GM12892 (cell line): ENCODE measurements at regions not wholly inside any gene's neighbourhood (a gene's known extent, or its start where the extent isn't known, plus 50 kb on each side); places are given as distances from the start of the nearest gene placed in this dataset.

Experiments
- DNase-seq: peaks from one replicate; pipeline ENCODE4 v3.0.0; 2011; ENCODE audit not compliant: insufficient read length
- FAIRE-seq: peaks from 2 replicates; lab custom pipeline; 2011; peaks lifted over from hg19 to GRCh38; lab: Jason Lieb, UNC
- POLR2A ChIP-seq: IDR thresholded peaks from 2 replicates; pipeline ENCODE4 v1.6.1; 2011; ENCODE audit warnings: low read depth, low read length, control low read depth
- POLR2AphosphoS5 ChIP-seq: IDR thresholded peaks from 2 replicates; pipeline ENCODE4 v1.6.1; 2011; ENCODE audit warnings: low read depth, low read length, control low read depth
- TAF1 ChIP-seq: IDR thresholded peaks from 2 replicates; pipeline ENCODE4 v1.6.1; 2011; ENCODE audit warnings: low read depth, mild to moderate bottlenecking, control low read depth, low read length, borderline replicate concordance

DNA sequence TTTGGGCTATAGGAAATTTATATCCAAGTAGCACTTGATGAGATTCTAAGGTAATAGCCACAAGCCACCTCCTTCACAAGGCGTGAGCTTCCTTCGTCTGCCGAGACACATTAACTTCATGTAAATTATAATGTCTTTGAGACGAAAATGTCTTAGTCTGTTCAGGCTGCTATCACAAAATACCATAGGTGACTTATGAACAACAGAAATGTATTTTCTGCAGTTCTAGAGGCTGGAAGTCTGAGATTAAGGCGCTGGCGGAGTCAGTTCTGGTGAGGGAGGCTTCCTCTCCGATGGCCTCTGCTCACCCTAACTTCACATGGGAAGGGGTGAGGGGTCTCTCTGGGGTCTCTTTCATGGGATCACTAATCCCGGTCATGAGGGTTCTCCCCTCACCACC is 133.0 kb downstream of the ETS2 start:
- no peak for DNase-seq
- FAIRE-seq: no peak
- TF ChIP-seq POLR2AphosphoS5: no peak
- no peak for TF ChIP-seq TAF1
- no peak for TF ChIP-seq POLR2A

DNA sequence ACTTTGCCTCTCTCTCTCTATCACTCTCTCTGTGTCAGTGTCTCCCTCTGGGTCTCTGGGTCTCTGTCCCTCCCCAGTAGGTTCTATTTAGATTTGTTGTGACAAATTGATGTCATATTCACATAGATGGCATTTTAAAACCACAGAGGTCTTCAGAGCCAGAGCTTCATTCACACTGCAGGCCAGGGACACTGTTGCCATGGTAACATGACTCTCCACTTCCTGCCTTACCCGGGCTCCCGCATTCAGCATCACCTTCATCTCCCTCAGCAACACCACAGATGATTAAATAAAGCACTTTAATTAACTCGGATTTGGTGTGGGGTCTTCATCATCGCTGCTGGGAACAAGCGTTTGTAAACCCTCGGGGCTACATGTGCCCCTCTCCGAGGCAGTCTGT is 132.6 kb downstream of the ETS2 start:
- DNase-seq (no peak), FAIRE-seq (no peak)

DNA sequence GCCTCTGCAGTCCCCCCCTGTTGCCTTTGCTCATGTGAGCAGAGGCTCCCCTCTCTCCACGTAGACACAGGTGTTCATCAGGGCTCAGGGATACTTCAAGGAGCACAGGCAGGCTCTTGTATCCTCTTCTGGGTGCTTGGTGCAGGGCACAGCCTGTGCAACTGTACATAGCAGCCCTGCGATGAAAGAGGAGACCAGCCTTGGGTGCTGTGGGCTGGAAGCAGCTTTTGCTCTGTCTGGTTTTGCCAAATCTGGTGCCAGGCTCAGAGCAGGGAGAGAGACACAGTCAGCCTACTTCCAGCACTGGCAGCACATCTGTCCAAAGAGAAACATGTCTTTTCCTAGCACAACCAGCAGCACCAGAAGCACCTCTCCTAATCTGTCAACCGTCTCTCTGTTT is 132.1 kb downstream of the ETS2 start:
- DNase-seq: no peak
- no peak for TF ChIP-seq POLR2A
- TF ChIP-seq TAF1: no peak
- no peak for TF ChIP-seq POLR2AphosphoS5
- no peak for FAIRE-seq

More for the DNA sequence above, 132.6 kb downstream of the ETS2 start:
- TF ChIP-seq TAF1 (no peak), POLR2AphosphoS5 (no peak), POLR2A (no peak)

DNA sequence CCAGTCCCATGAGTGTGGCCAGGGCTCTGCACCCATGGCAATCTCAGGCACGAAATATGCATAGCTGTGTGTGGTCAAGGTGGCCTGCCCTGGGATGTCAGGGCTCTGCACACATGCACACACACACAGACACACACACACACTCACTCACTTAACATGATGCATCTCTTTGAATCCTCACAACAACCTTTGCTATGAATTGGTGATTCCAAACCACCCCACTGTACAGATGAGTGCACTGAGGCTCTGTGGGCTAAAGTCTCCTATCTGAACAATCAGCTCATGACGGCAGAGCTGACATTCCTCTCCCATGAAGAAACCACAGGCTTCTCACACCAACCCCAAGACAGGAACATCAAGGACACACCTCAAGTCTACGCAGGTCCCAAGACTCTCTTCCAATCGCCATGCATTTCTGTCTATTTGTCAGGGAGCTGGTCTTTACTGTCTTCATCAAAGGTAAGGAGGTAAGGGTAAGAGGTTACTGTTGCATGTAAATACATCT is 131.6 kb downstream of the ETS2 start:
- DNase-seq: no peak
- FAIRE-seq: no peak
- no peak for TF ChIP-seq POLR2A
- no peak for TF ChIP-seq POLR2AphosphoS5
- no peak for TF ChIP-seq TAF1

GRCh38 chr21:38936240-38936639 is 130.5 kb downstream of the ETS2 start:
- FAIRE-seq: no peak
- TF ChIP-seq POLR2AphosphoS5: no peak
- no peak for TF ChIP-seq POLR2A
- TF ChIP-seq TAF1: no peak
- DNase-seq: no peak

- no peak for DNase-seq
- no peak for FAIRE-seq
- TF ChIP-seq POLR2AphosphoS5: no peak
- TF ChIP-seq TAF1: no peak
- no peak for TF ChIP-seq POLR2A
Observed at GRCh38 chr21:38933731-38934130, 128.0 kb downstream of the ETS2 start.

DNA sequence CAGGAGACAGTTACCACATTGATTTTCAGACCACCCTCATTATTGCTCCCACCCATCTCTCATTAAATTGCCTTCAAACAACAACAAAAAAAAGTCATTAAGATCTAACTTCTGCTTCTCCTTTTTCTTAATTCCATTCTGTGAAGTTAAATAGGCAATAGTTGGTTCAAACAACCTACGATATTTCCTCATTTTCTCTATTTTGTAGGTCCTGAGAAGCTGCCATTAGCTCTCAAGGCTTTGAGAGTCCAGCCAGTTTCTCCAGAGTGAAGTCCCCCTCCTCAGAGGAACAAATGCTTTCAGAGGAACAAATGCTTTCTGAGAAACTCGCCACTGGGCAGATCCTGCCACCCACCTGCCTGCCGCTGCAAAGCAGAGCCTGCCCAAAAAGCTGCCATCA is 125.6 kb downstream of the ETS2 start:
- TF ChIP-seq POLR2A (no peak), POLR2AphosphoS5 (no peak), TAF1 (no peak)
- DNase-seq (no peak), FAIRE-seq (no peak)

DNA sequence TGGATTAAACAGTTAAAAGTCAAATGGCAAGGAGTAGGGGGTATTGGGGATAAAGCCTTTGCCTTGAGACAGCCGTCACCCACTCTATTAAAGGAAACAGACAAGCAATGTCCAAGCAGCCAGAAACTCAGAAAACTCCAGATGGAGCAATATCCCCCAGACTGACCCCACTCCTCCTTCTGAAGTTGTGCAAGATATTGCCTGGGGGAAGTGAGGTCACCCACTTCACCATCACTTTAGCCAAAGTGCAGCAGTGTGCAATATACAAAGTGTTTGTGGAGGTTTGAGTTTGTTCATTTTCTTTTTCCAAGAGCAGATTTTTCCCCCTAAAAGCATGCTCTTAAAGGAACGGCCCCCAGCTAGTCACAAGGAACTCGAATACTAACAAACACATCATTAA is 125.1 kb downstream of the ETS2 start:
- no peak for TF ChIP-seq POLR2AphosphoS5
- no peak for TF ChIP-seq POLR2A
- TF ChIP-seq TAF1: no peak
- FAIRE-seq (no peak), DNase-seq (no peak)

- no peak for DNase-seq
- FAIRE-seq: no peak
- TF ChIP-seq TAF1 (no peak), POLR2A (no peak), POLR2AphosphoS5 (no peak)
Observed at GRCh38 chr21:38930066-38930465, 124.3 kb downstream of the ETS2 start.

DNA sequence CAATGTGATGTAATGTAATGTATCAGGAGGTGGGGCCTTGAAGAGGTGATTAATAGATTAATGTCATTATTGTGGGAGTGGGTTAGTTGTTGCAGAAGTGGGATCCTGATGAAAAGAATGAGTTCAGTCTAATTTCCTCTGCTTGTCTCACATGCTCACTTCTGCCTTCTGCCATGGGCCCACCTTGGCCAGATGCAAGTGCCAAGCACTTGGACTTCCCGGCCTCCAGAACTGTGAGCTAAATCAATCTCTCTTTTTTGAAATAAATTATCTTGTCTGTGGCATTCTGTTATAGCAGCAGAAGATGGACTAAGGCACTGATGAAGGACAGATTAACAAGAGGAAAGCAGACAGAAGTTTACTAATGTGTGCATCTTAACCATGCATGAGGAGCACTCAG is 123.9 kb downstream of the ETS2 start:
- no peak for TF ChIP-seq POLR2A
- no peak for TF ChIP-seq TAF1
- no peak for TF ChIP-seq POLR2AphosphoS5
- FAIRE-seq: no peak
- DNase-seq: no peak

- FAIRE-seq: no peak
- no peak for DNase-seq
- TF ChIP-seq POLR2AphosphoS5: no peak
- TF ChIP-seq TAF1: no peak
- no peak for TF ChIP-seq POLR2A
Observed at GRCh38 chr21:38929142-38929541, 123.4 kb downstream of the ETS2 start.

- no peak for TF ChIP-seq POLR2AphosphoS5
- TF ChIP-seq POLR2A: no peak
- TF ChIP-seq TAF1: no peak
- DNase-seq: no peak
- no peak for FAIRE-seq
Observed at GRCh38 chr21:38927776-38928175, 122.0 kb downstream of the ETS2 start.

DNA sequence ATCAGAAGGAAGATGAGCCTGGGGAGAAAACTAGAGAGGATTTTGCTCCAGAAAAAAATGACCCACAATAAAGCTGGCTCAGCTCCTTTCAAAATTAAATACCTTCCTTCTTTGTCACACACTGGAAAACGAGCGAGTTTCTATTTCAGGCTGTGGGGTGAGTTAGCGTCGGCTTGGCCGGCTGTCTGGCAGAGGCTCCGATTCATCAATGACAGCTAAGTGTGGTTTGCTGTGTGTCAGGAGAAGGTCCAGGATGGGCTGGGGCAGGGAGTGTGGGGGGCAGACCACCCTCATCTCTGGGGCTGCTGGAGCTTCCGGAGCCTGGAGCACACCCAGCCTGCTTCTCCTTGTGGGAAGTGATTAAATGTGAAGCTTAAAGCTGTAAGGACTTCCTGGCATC is 120.2 kb downstream of the ETS2 start:
- TF ChIP-seq POLR2A: no peak
- no peak for TF ChIP-seq POLR2AphosphoS5
- no peak for TF ChIP-seq TAF1
- FAIRE-seq (no peak), DNase-seq (no peak)
